Erythroblast (primary cell): ENCODE measurements at regions not wholly inside any gene's neighbourhood (a gene's known extent, or its start where the extent isn't known, plus 50 kb on each side); places are given as distances from the start of the nearest gene placed in this dataset.

Experiments
- GATA1 ChIP-seq: IDR thresholded peaks from 2 replicates; pipeline ENCODE4 v1.6.1; 2011; ENCODE audit warnings: low read depth, mild to moderate bottlenecking, control low read depth, low read length, moderate library complexity
- POLR2A ChIP-seq: IDR thresholded peaks from 2 replicates; pipeline ENCODE4 v1.6.1; 2011; ENCODE audit warnings: mild to moderate bottlenecking, low read length

DNA sequence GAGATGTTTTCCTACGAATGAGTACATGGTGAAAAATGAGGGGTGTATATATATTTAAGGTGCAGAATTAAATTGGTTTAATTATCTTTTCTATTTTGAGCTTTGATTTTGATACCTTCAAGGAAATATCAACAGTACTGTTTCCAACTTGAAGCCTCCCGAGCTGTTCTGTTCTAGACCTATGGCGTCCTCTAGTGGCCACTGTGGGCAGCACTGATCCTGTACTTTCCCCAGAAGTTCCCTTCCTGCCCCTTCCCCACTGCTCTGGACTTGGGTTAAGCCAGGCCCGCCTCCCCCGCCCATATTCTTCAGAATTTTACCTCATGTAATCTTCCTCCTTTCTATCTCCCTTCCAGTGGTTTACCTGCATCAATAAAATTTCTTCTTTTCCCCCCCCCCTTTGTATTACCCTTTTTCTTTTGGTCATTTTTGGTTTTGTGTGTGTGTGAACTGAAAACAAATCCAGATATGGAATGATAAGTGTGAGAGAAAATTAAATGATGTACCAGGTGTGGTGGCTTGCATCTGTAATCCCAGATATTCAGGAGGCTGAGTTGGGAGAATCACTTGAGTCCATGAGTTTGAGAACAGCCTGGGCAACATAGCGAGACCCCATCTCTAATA lies 1643.5 kb downstream of the TP53TG3F start:
- TF ChIP-seq POLR2A (no peak), GATA1 (no peak)
